ENCODE measurements at regions not wholly inside any gene's neighbourhood (a gene's known extent, or its start where the extent isn't known, plus 50 kb on each side); places are given as distances from the start of the nearest gene placed in this dataset.
"Not testable (repeated sequence)": the region's sequence is repeated elsewhere in the genome, so short reads cannot be mapped to it uniquely, and the experiment has no call there.

- Mint-ChIP-seq H3K27ac (no peak overlapping the region), H3K27me3 (ENCODE audit: low read depth) (peaks cover 21% of the 10 kb centered on the region), H3K4me3 (no peak overlapping the region), H3K4me1 (ENCODE audit: low read depth) (no peaks in the 10 kb centered on the region), H3K36me3 (ENCODE audit: low read depth) (no peaks in the 10 kb centered on the region), H3K9me3 (ENCODE audit: insufficient read depth) (no peaks in the 10 kb centered on the region)
- CTCF ChIA-PET, result no interaction called here
- no peak for DNase-seq
- ATAC-seq, result no peak
- POLR2A ChIA-PET, result no interaction called here
These were observed 73.0 kb upstream of the FICD start for GRCh38 chr12:108442067-108442466.

DNA sequence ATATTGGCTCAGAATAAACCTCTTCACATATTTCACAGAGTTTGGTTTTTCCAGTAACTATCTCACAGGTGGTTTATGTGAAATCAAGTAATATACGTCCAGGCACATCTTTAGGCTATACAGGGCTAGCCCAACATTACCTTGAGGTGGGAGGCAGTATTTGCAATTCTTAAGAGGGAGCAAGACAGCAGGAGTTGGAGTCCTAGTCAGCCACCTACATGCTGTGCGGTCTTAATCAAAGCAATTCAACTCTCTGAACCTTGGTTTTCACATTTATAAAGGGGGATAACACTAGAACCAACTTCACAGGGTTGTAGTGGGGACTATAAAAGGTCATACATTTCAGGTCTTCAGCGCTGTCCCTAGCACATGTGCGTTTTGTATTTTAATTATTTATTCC lies 73.5 kb upstream of the FICD start:
- DNase-seq, result no peak
- ATAC-seq, result no peak
- no peak overlapping the region for H3K27ac Mint-ChIP-seq
- POLR2A ChIA-PET, result no interaction called here
- H3K36me3 Mint-ChIP-seq (ENCODE audit: low read depth), result no peaks in the 10 kb centered on the region
- no peaks in the 10 kb centered on the region for H3K4me1 Mint-ChIP-seq (ENCODE audit: low read depth)
- CTCF ChIA-PET, result no interaction called here
- H3K27me3 Mint-ChIP-seq (ENCODE audit: low read depth), result peaks cover 18% of the 10 kb centered on the region
- no peaks in the 10 kb centered on the region for H3K9me3 Mint-ChIP-seq (ENCODE audit: insufficient read depth)
- H3K4me3 Mint-ChIP-seq, result no peak overlapping the region

DNA sequence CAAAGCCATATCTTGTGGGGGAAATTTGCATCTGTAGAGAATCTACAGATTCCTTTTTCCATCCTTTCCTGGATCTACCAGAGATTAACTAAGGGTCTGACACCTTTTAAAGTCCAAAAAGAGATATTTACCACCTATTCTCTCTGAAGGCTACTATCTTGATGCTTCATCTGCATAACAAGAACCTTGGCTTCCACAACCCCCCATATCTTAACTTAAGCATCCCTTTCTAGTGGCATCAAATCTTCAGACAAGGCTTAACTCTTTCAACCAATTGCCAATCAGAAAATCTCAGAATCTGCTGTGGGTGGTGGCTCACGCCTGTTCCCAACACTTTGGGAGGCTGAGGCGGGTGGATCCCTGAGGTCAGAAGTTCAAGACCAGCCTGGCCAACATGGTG lies 74.3 kb upstream of the FICD start:
- peaks cover 20% of the 10 kb centered on the region for H3K27me3 Mint-ChIP-seq (ENCODE audit: low read depth)
- ChIA-PET POLR2A (no interaction called here), CTCF (no interaction called here)
- H3K9me3 Mint-ChIP-seq (ENCODE audit: insufficient read depth), result no peaks in the 10 kb centered on the region
- ATAC-seq (no peak), DNase-seq (no peak)
- H3K36me3 Mint-ChIP-seq (ENCODE audit: low read depth), result no peaks in the 10 kb centered on the region
- H3K27ac Mint-ChIP-seq, result no peak overlapping the region
- no peaks in the 10 kb centered on the region for H3K4me1 Mint-ChIP-seq (ENCODE audit: low read depth)
- no peak overlapping the region for H3K4me3 Mint-ChIP-seq

GRCh38 chr12:108438667-108439066 lies 76.4 kb upstream of the FICD start:
- ChIA-PET CTCF (no interaction called here), POLR2A (no interaction called here)
- H3K4me1 Mint-ChIP-seq (ENCODE audit: low read depth), result no peaks in the 10 kb centered on the region
- H3K27ac Mint-ChIP-seq, result no peak overlapping the region
- no peaks in the 10 kb centered on the region for H3K36me3 Mint-ChIP-seq (ENCODE audit: low read depth)
- ATAC-seq (no peak), DNase-seq (no peak)
- no peaks in the 10 kb centered on the region for H3K9me3 Mint-ChIP-seq (ENCODE audit: insufficient read depth)
- no peak overlapping the region for H3K4me3 Mint-ChIP-seq
- peaks cover 20% of the 10 kb centered on the region for H3K27me3 Mint-ChIP-seq (ENCODE audit: low read depth)

DNA sequence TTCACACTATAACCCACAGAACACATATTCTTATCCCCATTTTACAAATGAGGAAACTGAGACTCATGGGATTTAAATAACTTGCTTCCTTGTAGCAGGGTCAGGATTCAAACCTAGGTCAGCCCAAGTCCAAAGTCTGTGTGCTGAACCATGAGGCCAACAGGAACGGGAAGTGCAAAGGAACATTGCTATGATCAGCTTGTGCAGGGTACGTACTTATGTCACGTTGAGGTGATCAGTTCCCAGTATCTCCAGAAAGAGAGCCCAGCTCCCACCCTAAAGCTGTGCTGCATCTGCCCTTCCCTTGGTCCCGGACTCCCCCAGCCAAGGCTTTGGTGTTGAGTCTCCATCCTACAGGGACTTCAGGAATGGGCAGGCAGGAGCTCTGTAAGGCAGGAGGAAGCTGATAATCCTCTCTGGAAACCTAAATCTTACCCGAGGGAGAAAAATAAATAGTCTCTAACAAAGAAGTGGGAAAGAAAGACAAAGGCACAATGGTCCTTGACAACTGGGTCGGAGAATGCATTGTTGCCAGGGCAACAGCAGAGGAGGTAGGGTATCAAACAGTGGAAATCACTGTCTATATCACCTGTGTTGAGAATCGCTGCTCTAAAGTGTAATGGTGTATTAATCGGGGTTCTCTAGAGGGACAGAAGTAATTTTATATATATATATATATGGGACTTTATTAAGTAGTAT lies 82.5 kb upstream of the FICD start:
- ATAC-seq, result no peak
- no peak for DNase-seq
- peaks cover 3% of the 10 kb centered on the region for H3K27me3 Mint-ChIP-seq (ENCODE audit: low read depth)
- H3K4me1 Mint-ChIP-seq (ENCODE audit: low read depth), result no peaks in the 10 kb centered on the region
- no peak overlapping the region for H3K4me3 Mint-ChIP-seq
- no peak overlapping the region for H3K27ac Mint-ChIP-seq
- ChIA-PET CTCF (no interaction called here), POLR2A (no interaction called here)
- no peaks in the 10 kb centered on the region for H3K36me3 Mint-ChIP-seq (ENCODE audit: low read depth)
- H3K9me3 Mint-ChIP-seq (ENCODE audit: insufficient read depth), result no peaks in the 10 kb centered on the region

DNA sequence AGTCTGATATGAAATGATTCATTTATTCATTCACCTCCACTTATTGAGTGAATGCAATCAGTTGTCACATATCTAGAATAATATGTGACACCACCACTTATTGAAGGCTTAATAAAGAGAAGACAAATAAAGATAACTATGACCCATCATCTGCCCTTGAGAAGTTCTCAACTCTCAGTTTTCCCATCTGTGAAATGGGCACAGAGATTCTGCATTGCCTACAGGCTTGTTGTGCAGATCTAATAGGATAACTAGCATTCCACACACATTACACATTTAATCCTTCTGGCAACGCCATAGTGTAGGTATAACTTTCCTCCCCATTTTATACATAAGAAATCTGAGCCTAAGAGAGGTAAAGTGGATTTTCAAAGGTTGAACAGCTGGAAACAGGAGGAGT lies 84.2 kb upstream of the FICD start:
- no peak overlapping the region for H3K27ac Mint-ChIP-seq
- no peak overlapping the region for H3K4me3 Mint-ChIP-seq
- ChIA-PET POLR2A (no interaction called here), CTCF (no interaction called here)
- DNase-seq, result no peak
- no peaks in the 10 kb centered on the region for H3K4me1 Mint-ChIP-seq (ENCODE audit: low read depth)
- no peaks in the 10 kb centered on the region for H3K9me3 Mint-ChIP-seq (ENCODE audit: insufficient read depth)
- ATAC-seq, result no peak
- no peaks in the 10 kb centered on the region for H3K27me3 Mint-ChIP-seq (ENCODE audit: low read depth)
- H3K36me3 Mint-ChIP-seq (ENCODE audit: low read depth), result no peaks in the 10 kb centered on the region

DNA sequence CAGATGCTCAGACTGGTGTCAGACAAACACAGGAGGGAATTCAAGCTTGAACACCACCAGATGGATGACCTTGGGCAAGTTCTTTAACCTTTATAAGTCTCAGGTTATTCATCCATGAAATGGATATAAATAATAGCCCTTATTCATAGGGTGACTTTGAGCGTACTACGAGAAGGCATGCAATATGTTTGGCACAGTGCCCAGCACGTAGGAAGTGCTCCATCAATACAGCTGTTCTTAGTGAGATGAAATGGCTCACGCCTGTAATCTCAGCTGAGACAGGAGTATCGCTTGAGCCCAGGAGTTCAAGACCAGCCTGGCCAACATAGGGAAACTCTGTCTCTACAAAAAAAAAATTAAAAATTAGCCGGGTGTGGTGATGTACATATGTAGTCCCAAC lies 84.8 kb upstream of the FICD start:
- H3K36me3 Mint-ChIP-seq (ENCODE audit: low read depth), result no peaks in the 10 kb centered on the region
- H3K4me1 Mint-ChIP-seq (ENCODE audit: low read depth), result no peaks in the 10 kb centered on the region
- H3K9me3 Mint-ChIP-seq (ENCODE audit: insufficient read depth), result no peaks in the 10 kb centered on the region
- ATAC-seq (no peak), DNase-seq (no peak)
- H3K27ac Mint-ChIP-seq, result no peak overlapping the region
- CTCF ChIA-PET, result no interaction called here
- no peaks in the 10 kb centered on the region for H3K27me3 Mint-ChIP-seq (ENCODE audit: low read depth)
- POLR2A ChIA-PET, result no interaction called here
- H3K4me3 Mint-ChIP-seq, result no peak overlapping the region

GRCh38 chr12:108425238-108425795 lies 86.2 kb upstream of the CMKLR1 start:
- no peak for ATAC-seq
- Mint-ChIP-seq H3K9me3 (ENCODE audit: insufficient read depth) (no peaks in the 10 kb centered on the region), H3K4me1 (ENCODE audit: low read depth) (no peaks in the 10 kb centered on the region), H3K27me3 (ENCODE audit: low read depth) (no peaks in the 10 kb centered on the region), H3K27ac (no peak overlapping the region), H3K4me3 (no peak overlapping the region), H3K36me3 (ENCODE audit: low read depth) (no peaks in the 10 kb centered on the region)
- ChIA-PET CTCF (no interaction called here), POLR2A (no interaction called here)
- no peak for DNase-seq

DNA sequence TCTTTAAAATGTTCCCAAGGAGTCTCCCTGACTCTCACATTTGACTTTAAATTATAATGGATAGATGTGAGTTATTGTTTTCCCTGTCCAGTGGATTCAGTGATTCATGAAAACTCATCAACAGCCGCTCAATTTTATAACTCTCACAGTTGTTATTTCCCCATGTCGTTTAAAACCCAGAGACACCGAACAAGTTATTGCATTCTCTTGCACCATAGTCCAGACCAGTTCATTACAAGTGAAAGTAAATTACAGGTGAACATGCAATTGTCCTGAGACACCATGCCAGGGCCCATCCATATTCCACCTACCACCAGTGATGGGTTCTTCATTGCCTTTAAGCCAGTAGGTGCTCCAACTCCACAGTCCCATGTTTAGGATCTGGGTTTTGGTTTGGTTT lies 85.7 kb upstream of the CMKLR1 start:
- ATAC-seq, result no peak
- H3K4me1 Mint-ChIP-seq (ENCODE audit: low read depth), result no peaks in the 10 kb centered on the region
- no peaks in the 10 kb centered on the region for H3K36me3 Mint-ChIP-seq (ENCODE audit: low read depth)
- DNase-seq, result no peak
- no peaks in the 10 kb centered on the region for H3K9me3 Mint-ChIP-seq (ENCODE audit: insufficient read depth)
- ChIA-PET POLR2A (no interaction called here), CTCF (no interaction called here)
- no peak overlapping the region for H3K27ac Mint-ChIP-seq
- H3K27me3 Mint-ChIP-seq (ENCODE audit: low read depth), result no peaks in the 10 kb centered on the region
- H3K4me3 Mint-ChIP-seq, result no peak overlapping the region

DNA sequence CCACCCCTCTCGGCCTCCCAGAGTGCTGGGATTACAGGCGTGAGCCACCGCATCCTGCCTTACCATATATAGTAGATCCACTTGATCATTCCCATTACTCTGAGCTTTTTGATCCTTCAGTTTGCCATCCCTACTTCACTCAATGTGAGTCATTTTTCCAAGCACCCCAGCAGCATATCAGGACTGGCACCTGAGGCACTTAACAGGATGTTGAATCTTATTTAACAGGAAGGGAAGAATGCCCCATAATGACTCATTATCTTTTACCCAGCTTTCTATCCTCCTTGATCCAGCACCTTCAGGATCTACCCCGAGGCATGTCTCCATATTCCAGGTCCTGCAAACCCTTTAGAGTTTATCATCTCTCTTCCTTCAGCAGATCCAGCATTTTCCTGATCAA lies 84.9 kb upstream of the CMKLR1 start:
- CTCF ChIA-PET, result no interaction called here

DNA sequence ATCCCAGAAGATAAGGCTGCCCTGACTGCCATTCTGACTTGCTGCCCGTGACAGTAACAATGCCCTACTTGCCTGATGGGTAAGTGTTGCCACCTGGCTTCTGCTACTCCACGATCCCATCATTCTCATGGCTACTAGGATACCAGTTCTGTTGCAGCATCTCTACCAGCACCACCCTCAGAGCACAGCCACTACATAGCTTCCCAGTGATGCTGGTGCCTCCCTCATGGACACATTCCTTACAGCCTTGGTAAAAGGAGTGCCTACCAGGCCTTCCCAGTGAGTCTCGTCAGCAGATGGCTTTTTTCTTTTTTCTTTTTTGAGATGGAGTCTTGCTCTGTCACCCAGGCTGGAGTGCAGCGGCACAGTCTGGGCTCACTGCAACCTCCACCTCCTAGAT lies 84.4 kb upstream of the CMKLR1 start:
- Mint-ChIP-seq H3K4me3 (no peak overlapping the region), H3K36me3 (ENCODE audit: low read depth) (no peaks in the 10 kb centered on the region), H3K4me1 (ENCODE audit: low read depth) (no peaks in the 10 kb centered on the region), H3K9me3 (ENCODE audit: insufficient read depth) (no peaks in the 10 kb centered on the region), H3K27me3 (ENCODE audit: low read depth) (no peaks in the 10 kb centered on the region), H3K27ac (no peak overlapping the region)
- CTCF ChIA-PET, result no interaction called here
- ATAC-seq (no peak), DNase-seq (no peak)
- POLR2A ChIA-PET, result no interaction called here

More for the DNA sequence above, 84.9 kb upstream of the CMKLR1 start:
- Mint-ChIP-seq H3K9me3 (ENCODE audit: insufficient read depth) (no peaks in the 10 kb centered on the region), H3K36me3 (ENCODE audit: low read depth) (no peaks in the 10 kb centered on the region), H3K27ac (no peak overlapping the region), H3K27me3 (ENCODE audit: low read depth) (no peaks in the 10 kb centered on the region), H3K4me3 (no peak overlapping the region), H3K4me1 (ENCODE audit: low read depth) (no peaks in the 10 kb centered on the region)
- ATAC-seq (no peak), DNase-seq (no peak)
- POLR2A ChIA-PET, result no interaction called here

GRCh38 chr12:108421082-108421481 lies 82.0 kb upstream of the CMKLR1 start:
- POLR2A ChIA-PET; H3K9me3 Mint-ChIP-seq (ENCODE audit: insufficient read depth); H3K4me1 Mint-ChIP-seq (ENCODE audit: low read depth); H3K27me3 Mint-ChIP-seq (ENCODE audit: low read depth); DNase-seq; H3K4me3 Mint-ChIP-seq; CTCF ChIA-PET; H3K27ac Mint-ChIP-seq; ATAC-seq; H3K36me3 Mint-ChIP-seq (ENCODE audit: low read depth): not testable (repeated sequence)

GRCh38 chr12:108420421-108420820 lies 81.3 kb upstream of the CMKLR1 start:
- CTCF ChIA-PET; H3K9me3 Mint-ChIP-seq (ENCODE audit: insufficient read depth); DNase-seq; POLR2A ChIA-PET; H3K4me3 Mint-ChIP-seq; H3K27me3 Mint-ChIP-seq (ENCODE audit: low read depth); H3K27ac Mint-ChIP-seq; H3K4me1 Mint-ChIP-seq (ENCODE audit: low read depth); ATAC-seq; H3K36me3 Mint-ChIP-seq (ENCODE audit: low read depth): not testable (repeated sequence)

Data from activated CD8-positive, alpha-beta T cell treated with anti-CD3 and anti-CD28 coated beads, Interleukin-2, amount 10 ng/mL, durations not matched to agents 7 days and 5 days (primary cell).